OCI-LY7 (cell line): ENCODE measurements at regions not wholly inside any gene's neighbourhood (a gene's known extent, or its start where the extent isn't known, plus 50 kb on each side); places are given as distances from the start of the nearest gene placed in this dataset.
"Not testable (repeated sequence)": the region's sequence is repeated elsewhere in the genome, so short reads cannot be mapped to it uniquely, and the experiment has no call there.

ENCODE experiments used
- BruUV-seq: library from RNA; stranded (reverse); fragments of 400-500 nt; replicated peaks from 2 replicates; lab custom pipeline; 2021; lab: Mats Ljungman, UMichigan
- CTCF ChIA-PET: fragments of 300-600 bp; sonication (Branson Sonifier 250); formaldehyde crosslinking; loops from one replicate; lab custom pipeline; 2022; ENCODE audit warnings: antibody characterized with exemption; ENCODE audit not compliant: unreplicated experiment; lab: Charles Lee
- POLR2A ChIA-PET: fragments of 300-600 bp; sonication (Branson Sonifier 250); formaldehyde crosslinking; loops from one replicate; lab custom pipeline; 2022; ENCODE audit warnings: antibody characterized with exemption; lab: Charles Lee
- DNase-seq: peaks from one replicate; pipeline ENCODE4 v3.0.0-alpha.2; 2015; ENCODE audit warnings: low spot score
- H2AFZ ChIP-seq: fragments of 200-600 bp; sonication (generic), shearing (Covaris generic); 2 replicates; pipeline ENCODE4 v1.6.1; 2014; ENCODE audit warnings: mild to moderate bottlenecking, antibody characterized with exemption, low read length, moderate library complexity
- H3K27ac ChIP-seq: fragments of 200-600 bp; sonication (generic); 2 replicates; pipeline ENCODE4 v1.5.1; 2014; ENCODE audit warnings: mixed run types, low read depth, mild to moderate bottlenecking, moderate library complexity, low read length, inconsistent platforms; ENCODE audit not compliant: poor library complexity, severe bottlenecking
- H3K36me3 ChIP-seq: fragments of 200-600 bp; sonication (generic); 2 replicates; pipeline ENCODE4 v1.6.1; 2014; ENCODE audit warnings: mild to moderate bottlenecking, antibody characterized with exemption, low read length, moderate library complexity, mixed read lengths; ENCODE audit not compliant: insufficient read depth
- H3K4me1 ChIP-seq: fragments of 200-600 bp; sonication (generic); 2 replicates; pipeline ENCODE4 v1.5.1; 2014; ENCODE audit warnings: mild to moderate bottlenecking, low read length; ENCODE audit not compliant: insufficient read depth, poor library complexity, severe bottlenecking
- H3K4me2 ChIP-seq: fragments of 200-600 bp; sonication (generic); 2 replicates; pipeline ENCODE4 v1.6.1; 2014; ENCODE audit warnings: mild to moderate bottlenecking, low read length
- H3K4me3 ChIP-seq: fragments of 200-600 bp; sonication (generic); 2 replicates; pipeline ENCODE4 v1.5.1; 2014; ENCODE audit warnings: mild to moderate bottlenecking, low read depth, low read length; ENCODE audit not compliant: poor library complexity, severe bottlenecking
- H3K79me2 ChIP-seq: fragments of 200-600 bp; sonication (generic); 2 replicates; pipeline ENCODE4 v1.6.1; 2016; ENCODE audit warnings: low read depth, mild to moderate bottlenecking, low read length, moderate library complexity, mixed read lengths; ENCODE audit not compliant: insufficient read depth
- H3K9me2 ChIP-seq: fragments of 200-600 bp; sonication (generic); 2 replicates; pipeline ENCODE4 v1.6.1; 2016; ENCODE audit warnings: mild to moderate bottlenecking, low read length, mixed read lengths; ENCODE audit not compliant: insufficient read depth
- H3K9me3 ChIP-seq: fragments of 200-600 bp; sonication (generic); 2 replicates; pipeline ENCODE4 v1.6.1; 2014; ENCODE audit warnings: mild to moderate bottlenecking, mixed run types, low read length, mixed read lengths
- H4K20me1 ChIP-seq: fragments of 200-600 bp; sonication (generic); 2 replicates; pipeline ENCODE4 v1.6.1; 2014; ENCODE audit warnings: mild to moderate bottlenecking, antibody characterized with exemption, low read length, moderate library complexity, mixed read lengths; ENCODE audit not compliant: insufficient read depth
- CTCF ChIP-seq: fragments of 200-600 bp; sonication (generic); conservative IDR thresholded peaks from 2 replicates; pipeline ENCODE4 v1.5.1; 2014; ENCODE audit warnings: mild to moderate bottlenecking, antibody characterized with exemption, low read length, moderate library complexity, mixed read lengths
- EZH2phosphoT487 ChIP-seq: fragments of 200-600 bp; sonication (generic); IDR thresholded peaks from 2 replicates; pipeline ENCODE4 v1.6.1; 2018; ENCODE audit warnings: low read depth, borderline replicate concordance, mild to moderate bottlenecking, mixed run types, antibody characterized with exemption, low read length, moderate library complexity, mixed read lengths
- intact Hi-C: fragments of 100-400 bp; cut with micrococcal nuclease; formaldehyde crosslinking; loops from one replicate; pipeline ENCODE4 v1.10.0; 2022; ENCODE audit not compliant: unreplicated experiment

- DNase-seq, result no peak
- ChIA-PET POLR2A (interaction anchor here (1.0 kb wide), 1 partner anchor 19 kb away, joined by 3 read pairs; no protein-coding TSS in a partner anchor), CTCF (no interaction called here)
- no peak overlapping the region for H3K4me2 ChIP-seq
- H3K4me1 ChIP-seq, result no peaks in the 10 kb centered on the region
- peak overlapping the region; percentile 46; the same call in 1 of the 2 replicates for H2AFZ ChIP-seq
- no TSS peak for BruUV-seq
- peaks cover 13% of the 10 kb centered on the region; the same call in 1 of the 2 replicates for H3K9me3 ChIP-seq
- TF ChIP-seq EZH2phosphoT487 (no peak), CTCF (no peak)
- H4K20me1 ChIP-seq, result no peaks in the 10 kb centered on the region
- intact Hi-C loops, result no loop called here
- no peaks in the 10 kb centered on the region for H3K36me3 ChIP-seq
- no peaks in the 10 kb centered on the region for H3K9me2 ChIP-seq
- no peaks in the 10 kb centered on the region for H3K79me2 ChIP-seq
- no peak overlapping the region for H3K4me3 ChIP-seq
- H3K27ac ChIP-seq, result no peak overlapping the region
Observed at GRCh38 chr14:87252103-87252502, 740.9 kb downstream of the GALC start.

- peaks cover 21% of the 10 kb centered on the region; the same call in 1 of the 2 replicates for H3K9me3 ChIP-seq
- H3K4me3 ChIP-seq, result no peak overlapping the region
- no peak for DNase-seq
- intact Hi-C loops, result no loop called here
- H3K4me1 ChIP-seq, result no peaks in the 10 kb centered on the region
- no peak overlapping the region for H3K4me2 ChIP-seq
- no peak overlapping the region for H3K27ac ChIP-seq
- H3K79me2 ChIP-seq, result no peaks in the 10 kb centered on the region
- no TSS peak for BruUV-seq
- H2AFZ ChIP-seq, result peak overlapping the region; percentile 39; the same call in 1 of the 2 replicates
- no peaks in the 10 kb centered on the region for H3K36me3 ChIP-seq
- POLR2A ChIA-PET, result interaction anchor here (0.6 to 1.6 kb wide), 4 partner anchors 10 to 529 kb away, joined by 3 to 4 read pairs (median 3); no protein-coding TSS in a partner anchor
- CTCF ChIA-PET, result no interaction called here
- no peaks in the 10 kb centered on the region for H3K9me2 ChIP-seq
- no peak for TF ChIP-seq CTCF
- TF ChIP-seq EZH2phosphoT487, result no peak
- no peaks in the 10 kb centered on the region for H4K20me1 ChIP-seq
Observed at GRCh38 chr14:87251011-87251410, 742.0 kb downstream of the GALC start.

- Histone ChIP-seq H3K9me2 (no peaks in the 10 kb centered on the region), H3K9me3 (no peaks in the 10 kb centered on the region; the same call in 1 of the 2 replicates), H3K27ac (no peak overlapping the region), H3K4me1 (no peaks in the 10 kb centered on the region), H4K20me1 (no peaks in the 10 kb centered on the region), H3K36me3 (no peaks in the 10 kb centered on the region), H3K4me3 (no peak overlapping the region), H3K4me2 (no peak overlapping the region), H2AFZ (no peak overlapping the region; the same call in 1 of the 2 replicates), H3K79me2 (no peaks in the 10 kb centered on the region)
- no TSS peak for BruUV-seq
- ChIA-PET CTCF (no interaction called here), POLR2A (interaction anchor here (0.6 to 2.0 kb wide), 3 partner anchors 8 to 63 kb away, joined by 3 to 5 read pairs (median 3); no protein-coding TSS in a partner anchor)
- no peak for DNase-seq
- intact Hi-C loops, result no loop called here
- no peak for TF ChIP-seq CTCF
- TF ChIP-seq EZH2phosphoT487, result no peak
Observed at GRCh38 chr14:87241018-87241768, 751.8 kb downstream of the GALC start.

GRCh38 chr14:87240319-87240718, 752.7 kb downstream of the GALC start:
- H3K27ac ChIP-seq, H3K4me2 ChIP-seq, H3K79me2 ChIP-seq, H3K9me2 ChIP-seq, DNase-seq, POLR2A ChIA-PET, H4K20me1 ChIP-seq, H3K36me3 ChIP-seq, H3K4me3 ChIP-seq, H3K9me3 ChIP-seq, H2AFZ ChIP-seq, BruUV-seq, intact Hi-C loops, CTCF ChIA-PET, H3K4me1 ChIP-seq: not testable (repeated sequence)
